Right lobe of liver (tissue), 6 donors: ENCODE measurements at regions not wholly inside any gene's neighbourhood (a gene's known extent, or its start where the extent isn't known, plus 50 kb on each side); places are given as distances from the start of the nearest gene placed in this dataset.

Experiments used
- ATAC-seq, 4 donors: fragments of 200-7000 bp; cut with Tn5 transposase; one replicate each; pipeline ENCODE4 v1.9.1; 2020; ENCODE audit warnings: mild to moderate bottlenecking in 4 of 4, moderate library complexity in 4 of 4
- DNase-seq, 3 donors: peaks; one replicate each; pipeline ENCODE4 v3.0.0-alpha.2; 2020
- H3K27ac ChIP-seq, 3 donors: fragments of 200-600 bp; one replicate each; pipeline ENCODE4 v1.8.0; 2022
- H3K27me3 ChIP-seq, 2 donors: fragments of 200-600 bp; one replicate each; pipeline ENCODE4 v1.8.0; 2022
- H3K36me3 ChIP-seq, 4 donors: fragments of 200-600 bp; sonication (generic) in 1 of 4; one replicate each; pipeline versions ENCODE4 v1.5.1 to v1.8.0; 2017 to 2022; ENCODE audit warnings: control low read depth in 1 of 4
- H3K4me1 ChIP-seq, 4 donors: fragments of 200-600 bp; sonication (generic) in 1 of 4; one replicate each; pipeline versions ENCODE4 v1.5.1 to v1.8.0; 2017 to 2022; ENCODE audit warnings: control low read depth in 1 of 4
- H3K4me3 ChIP-seq, 3 donors: fragments of 200-600 bp; one replicate each; pipeline ENCODE4 v1.8.0; 2022
- H3K9me3 ChIP-seq, 4 donors: fragments of 200-600 bp; sonication (generic) in 1 of 4; one replicate each; pipeline versions ENCODE4 v1.5.1 to v1.8.0; 2017 to 2022; ENCODE audit warnings: control low read depth in 1 of 4
- POLR2A ChIP-seq: fragments of 450-650 bp; IDR thresholded peaks from one replicate; pipeline ENCODE4 v1.6.1; 2017; ENCODE audit warnings: antibody characterized with exemption, mild to moderate bottlenecking
- WGBS: methylation state at CpG from one replicate; pipeline ENCODE4 v1.1.6; 2018; ENCODE audit warnings: low coverage, low lambda C conversion rate; ENCODE audit not compliant: insufficient coverage; ENCODE audit errors: missing lambda C conversion rate; 5-methylcytosine and 5-hydroxymethylcytosine counted together
- intact Hi-C, 2 donors: fragments of 100-400 bp; cut with DNase I; formaldehyde crosslinking; loops; one replicate each; pipeline versions ENCODE4 v1.11.2 to v1.14.1; 2022
- small RNA-seq, 2 experiments: library from RNA; depleted of rRNA; stranded (forward); fragments of <200 nt; gene quantifications; one replicate each; pipeline ENCODE3, GENCODE V24; 2016
- TF ChIP-seq, protein P1 (sequence below), 4 donors: fragments of 200-600 bp in 3 of 4; fragments of 450-650 bp in 1 of 4; IDR thresholded peaks; one replicate each; pipeline versions ENCODE4 v1.5.1 to v1.8.0; 2016 to 2022; ENCODE audit warnings: antibody characterized with exemption in 4 of 4, mild to moderate bottlenecking in 2 of 4
- donor health status: DM: no; HTN: yes; CAD: no.
- donor health status: DM: no; HTN: no; CAD: no.
- donor health status: DM: no; HTN: no; CAD: no.
- donor health status: DM: no; HTN: yes; CAD: no.
- donor health status: DM: no; HTN: yes; CAD: no.

DNA sequence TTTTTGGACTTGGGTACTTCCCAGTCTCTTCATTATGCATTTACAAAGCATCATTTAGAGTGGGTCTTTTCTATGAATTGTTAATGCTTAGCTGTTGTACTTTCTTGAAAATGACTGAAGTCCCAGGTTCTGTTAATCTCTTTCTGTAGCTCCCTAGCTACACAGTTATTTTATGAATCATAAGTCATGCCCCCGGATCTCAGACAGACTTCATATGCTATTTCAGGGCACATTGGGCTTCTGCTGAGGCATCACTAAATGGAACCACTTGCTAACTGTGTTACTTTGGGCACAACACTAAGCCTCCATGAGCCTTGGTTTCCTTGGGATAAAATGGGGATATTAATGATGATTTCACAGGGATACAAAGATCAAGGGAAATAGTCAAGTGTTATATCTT is 55.5 kb upstream of the RBM15 start:
- TF ChIP-seq POLR2A = no peak
- TF ChIP-seq, protein P1, sequence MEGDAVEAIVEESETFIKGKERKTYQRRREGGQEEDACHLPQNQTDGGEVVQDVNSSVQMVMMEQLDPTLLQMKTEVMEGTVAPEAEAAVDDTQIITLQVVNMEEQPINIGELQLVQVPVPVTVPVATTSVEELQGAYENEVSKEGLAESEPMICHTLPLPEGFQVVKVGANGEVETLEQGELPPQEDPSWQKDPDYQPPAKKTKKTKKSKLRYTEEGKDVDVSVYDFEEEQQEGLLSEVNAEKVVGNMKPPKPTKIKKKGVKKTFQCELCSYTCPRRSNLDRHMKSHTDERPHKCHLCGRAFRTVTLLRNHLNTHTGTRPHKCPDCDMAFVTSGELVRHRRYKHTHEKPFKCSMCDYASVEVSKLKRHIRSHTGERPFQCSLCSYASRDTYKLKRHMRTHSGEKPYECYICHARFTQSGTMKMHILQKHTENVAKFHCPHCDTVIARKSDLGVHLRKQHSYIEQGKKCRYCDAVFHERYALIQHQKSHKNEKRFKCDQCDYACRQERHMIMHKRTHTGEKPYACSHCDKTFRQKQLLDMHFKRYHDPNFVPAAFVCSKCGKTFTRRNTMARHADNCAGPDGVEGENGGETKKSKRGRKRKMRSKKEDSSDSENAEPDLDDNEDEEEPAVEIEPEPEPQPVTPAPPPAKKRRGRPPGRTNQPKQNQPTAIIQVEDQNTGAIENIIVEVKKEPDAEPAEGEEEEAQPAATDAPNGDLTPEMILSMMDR (IDR thresholded peaks at IDR 0.05) = no peak
- ATAC-seq = no peak
- intact Hi-C loops = no loop called here

DNA sequence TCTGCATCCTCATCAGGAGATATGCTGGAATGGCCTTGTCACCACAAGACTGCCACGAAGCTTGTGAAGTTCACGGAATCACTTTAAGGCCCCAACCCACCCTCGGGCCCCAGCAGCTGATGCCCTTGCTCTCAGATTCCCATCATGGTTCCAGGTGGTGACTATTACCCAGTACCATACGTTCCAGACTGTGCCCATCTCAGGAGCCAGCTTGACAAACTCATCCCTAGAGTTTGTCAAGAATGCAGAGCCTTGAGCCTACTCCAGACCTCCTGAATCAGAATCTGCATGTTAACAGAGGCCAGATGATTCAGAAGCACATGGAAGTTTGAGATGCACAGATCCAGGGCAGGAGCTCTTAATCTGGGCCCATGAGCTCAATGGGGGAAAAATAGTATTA is 53.9 kb upstream of the RBM15 start:
- WGBS = 100% methylated on average over 2 of the region's 4 CpGs
- no peak for ATAC-seq
- H3K27ac ChIP-seq = no peak overlapping the region
- TF ChIP-seq, protein P1 (IDR thresholded peaks at IDR 0.05) = no peak
- TF ChIP-seq POLR2A = no peak
- no peaks in the 10 kb centered on the region for H3K27me3 ChIP-seq
- H3K9me3 ChIP-seq = no peaks in the 10 kb centered on the region
- DNase-seq = no peak
- H3K4me3 ChIP-seq = no peak overlapping the region
- no peaks in the 10 kb centered on the region for H3K36me3 ChIP-seq
- H3K4me1 ChIP-seq = no peaks in the 10 kb centered on the region
- intact Hi-C loops = no loop called here

More for the DNA sequence above, 55.5 kb upstream of the RBM15 start:
- Histone ChIP-seq H3K36me3 (no peaks in the 10 kb centered on the region), H3K4me3 (no peak overlapping the region), H3K4me1 (no peaks in the 10 kb centered on the region), H3K27ac (no peak overlapping the region), H3K27me3 (no peaks in the 10 kb centered on the region), H3K9me3 (no peaks in the 10 kb centered on the region)
- no peak for DNase-seq
- 82% methylated on average over 1 of the region's 1 CpG for WGBS

DNA sequence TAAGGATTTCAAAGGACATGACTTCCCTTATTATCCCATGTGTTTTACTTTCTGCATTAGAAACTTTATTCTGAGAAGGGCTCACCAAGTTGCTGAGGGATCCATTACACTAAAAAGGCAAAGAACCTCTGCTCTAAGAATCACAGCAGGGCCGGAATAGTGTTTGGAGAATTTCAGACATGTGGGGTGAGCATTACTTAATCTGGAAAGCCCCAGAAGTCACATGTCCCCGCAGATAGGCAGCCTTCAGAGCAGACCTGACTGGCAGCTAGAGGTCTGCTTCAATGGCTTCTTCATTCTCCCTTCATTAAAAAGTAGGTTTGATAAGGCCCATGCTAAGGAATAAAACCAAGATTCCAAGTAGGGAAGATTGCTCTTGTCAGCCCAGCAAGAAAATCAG is 52.6 kb upstream of the RBM15 start:
- H3K4me3 ChIP-seq = no peak overlapping the region
- no peak overlapping the region for H3K27ac ChIP-seq
- no peaks in the 10 kb centered on the region for H3K4me1 ChIP-seq
- DNase-seq (no peak), ATAC-seq (no peak)
- 30% methylated on average over 2 of the region's 2 CpGs for WGBS
- no peaks in the 10 kb centered on the region for H3K36me3 ChIP-seq
- no peaks in the 10 kb centered on the region for H3K27me3 ChIP-seq
- intact Hi-C loops = no loop called here
- H3K9me3 ChIP-seq = no peaks in the 10 kb centered on the region
- TF ChIP-seq POLR2A = no peak
- TF ChIP-seq, protein P1 (IDR thresholded peaks at IDR 0.05) = no peak

DNA sequence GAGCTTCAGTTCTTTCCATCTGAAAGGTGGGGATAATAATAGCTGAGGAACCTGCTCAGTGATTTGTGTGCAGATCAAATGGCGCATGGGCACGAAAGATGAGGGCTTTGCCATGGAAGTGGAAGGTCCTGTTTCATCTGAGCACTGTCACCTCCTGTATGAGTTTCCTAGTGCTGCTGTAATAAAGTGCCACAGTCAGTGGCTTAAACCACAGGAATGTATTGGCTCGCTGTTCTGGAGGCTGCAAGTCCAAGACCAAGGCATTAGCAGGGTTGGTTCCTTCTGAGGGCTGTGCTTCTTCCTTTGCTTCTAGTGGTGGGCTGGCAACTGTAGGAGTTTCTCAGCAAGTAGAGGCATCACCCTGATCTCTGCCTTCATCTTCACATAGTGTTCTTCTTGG is 51.1 kb upstream of the RBM15 start:
- WGBS = 100% methylated on average over 2 of the region's 3 CpGs
- no peak for DNase-seq
- Histone ChIP-seq H3K27me3 (no peaks in the 10 kb centered on the region), H3K36me3 (no peaks in the 10 kb centered on the region), H3K4me3 (no peak overlapping the region), H3K4me1 (no peaks in the 10 kb centered on the region), H3K27ac (no peak overlapping the region), H3K9me3 (no peaks in the 10 kb centered on the region)
- ATAC-seq = no peak
- no peak for TF ChIP-seq POLR2A
- TF ChIP-seq, protein P1 (IDR thresholded peaks at IDR 0.05) = no peak
- intact Hi-C loops = no loop called here

Small RNAs in the stretch of these regions (small RNA-seq; reads per million reads assigned to genes)
- gene RF00402 = 0 reads per million in 2 experiments
